H1 (cell line): ENCODE measurements at regions not wholly inside any gene's neighbourhood (a gene's known extent, or its start where the extent isn't known, plus 50 kb on each side); places are given as distances from the start of the nearest gene placed in this dataset.

Source experiments
- CTCF ChIA-PET: fragments of 300-600 bp; sonication (Branson Sonifier 250); formaldehyde crosslinking; loops from one replicate; lab custom pipeline; 2021; ENCODE audit not compliant: partially characterized antibody; lab: Charles Lee
- POLR2A ChIA-PET: fragments of 300-600 bp; sonication (Branson Sonifier 250); formaldehyde crosslinking; loops from one replicate; lab custom pipeline; 2021; ENCODE audit warnings: inconsistent platforms; ENCODE audit not compliant: partially characterized antibody; lab: Charles Lee
- DNase-seq, 2 experiments: peaks; one replicate each; pipeline versions ENCODE4 v3.0.0 to v3.0.0-alpha.2; 2010 to 2022; ENCODE audit warnings: low spot score in 2 of 2, low read depth in 1 of 2, mixed read lengths in 1 of 2
- FAIRE-seq: peaks from 2 replicates; lab custom pipeline; 2011; peaks lifted over from hg19 to GRCh38; lab: Jason Lieb, UNC
- H2AFZ ChIP-seq: 2 replicates; pipeline ENCODE4 v1.8.1; 2012; ENCODE audit warnings: low read length, inconsistent platforms
- H2AK5ac ChIP-seq: 2 replicates; pipeline ENCODE4 v1.6.1; 2013; ENCODE audit warnings: low read depth, low read length
- H2BK120ac ChIP-seq: replicated peaks from 2 replicates; pipeline ENCODE3; 2013; ENCODE audit warnings: low read depth, low read length, inconsistent platforms
- H2BK12ac ChIP-seq: 2 replicates; pipeline ENCODE4 v1.6.1; 2013; ENCODE audit warnings: low read depth, low read length
- H2BK15ac ChIP-seq: 2 replicates; pipeline ENCODE4 v1.6.1; 2013; ENCODE audit warnings: low read length
- H2BK20ac ChIP-seq: 2 replicates; pipeline ENCODE4 v1.6.1; 2013; ENCODE audit warnings: low read length
- H2BK5ac ChIP-seq: 2 replicates; pipeline ENCODE4 v1.6.1; 2013; ENCODE audit warnings: low read depth, low read length
- H3K14ac ChIP-seq: 2 replicates; pipeline ENCODE4 v1.6.1; 2013; ENCODE audit warnings: inconsistent platforms; ENCODE audit not compliant: insufficient read length
- H3K18ac ChIP-seq: 2 replicates; pipeline ENCODE4 v1.6.1; 2013; ENCODE audit warnings: low read length; ENCODE audit errors: extremely low read depth
- H3K23ac ChIP-seq: 2 replicates; pipeline ENCODE4 v1.6.1; 2013; ENCODE audit warnings: inconsistent platforms; ENCODE audit not compliant: insufficient read length
- H3K23me2 ChIP-seq: 2 replicates; pipeline ENCODE4 v1.6.1; 2013; ENCODE audit warnings: low read depth, low read length
- H3K27ac ChIP-seq: 2 replicates; pipeline ENCODE4 v1.6.1; 2011; ENCODE audit warnings: low read depth, low read length, inconsistent platforms
- H3K27me3 ChIP-seq, 4 experiments: replicated peaks in 1 of 4; 1 replicate in 1 of 4; 2 replicates in 3 of 4; pipeline versions ENCODE4 v1.6.1 to v1.8.1; 2011 to 2013; ENCODE audit warnings: low read length in 3 of 4, mild to moderate bottlenecking in 3 of 4, inconsistent platforms in 2 of 4, mixed read lengths in 2 of 4, moderate library complexity in 1 of 4; ENCODE audit not compliant: control insufficient read depth in 3 of 4, insufficient read depth in 3 of 4; ENCODE audit errors: extremely low read depth in 1 of 4
- H3K36me3 ChIP-seq, 4 experiments: 2 replicates each; pipeline versions ENCODE4 v1.6.1 to v1.8.1; 2011 to 2013; ENCODE audit warnings: mild to moderate bottlenecking in 4 of 4, low read length in 3 of 4, moderate library complexity in 2 of 4, control low read depth in 1 of 4, inconsistent platforms in 1 of 4; ENCODE audit not compliant: insufficient read depth in 4 of 4, control insufficient read depth in 2 of 4
- H3K4ac ChIP-seq: replicated peaks from 2 replicates; pipeline ENCODE3; 2013; ENCODE audit warnings: low read length, low read depth, mixed read lengths, inconsistent platforms; ENCODE audit not compliant: insufficient read length
- H3K4me1 ChIP-seq, 4 experiments: replicated peaks in 1 of 4; 1 replicate in 1 of 4; 2 replicates in 3 of 4; pipeline versions ENCODE4 v1.6.1 to v1.8.1; 2011 to 2013; ENCODE audit warnings: low read length in 3 of 4, inconsistent platforms in 2 of 4, mixed read lengths in 1 of 4; ENCODE audit not compliant: insufficient read depth in 4 of 4, control insufficient read depth in 3 of 4
- H3K4me2 ChIP-seq, 2 experiments: 2 replicates each; pipeline versions ENCODE4 v1.6.1 to v1.8.1; 2011 to 2013; ENCODE audit warnings: low read depth in 2 of 2, low read length in 2 of 2, control low read depth in 1 of 2, inconsistent platforms in 1 of 2, mild to moderate bottlenecking in 1 of 2; ENCODE audit not compliant: insufficient read depth in 1 of 2
- H3K4me3 ChIP-seq, 4 experiments: fragments of 200-600, 300-600 bp in 1 of 4; sonication (generic), shearing (Covaris generic), sonication (Bioruptor Twin) in 1 of 4; 2 replicates each; pipeline versions ENCODE4 v1.5.1 to v1.8.1; 2011 to 2016; ENCODE audit warnings: low read length in 4 of 4, low read depth in 3 of 4, control low read depth in 2 of 4, inconsistent platforms in 2 of 4, mild to moderate bottlenecking in 2 of 4, mixed read lengths in 1 of 4, moderate library complexity in 1 of 4; ENCODE audit not compliant: insufficient read depth in 2 of 4; ENCODE audit errors: extremely low read depth in 1 of 4
- H3K56ac ChIP-seq: replicated peaks from 2 replicates; pipeline ENCODE3; 2013; ENCODE audit warnings: low read depth, mild to moderate bottlenecking, mixed read lengths, low read length, inconsistent platforms; ENCODE audit not compliant: insufficient read length
- H3K79me1 ChIP-seq: 2 replicates; pipeline ENCODE4 v1.6.1; 2013; ENCODE audit warnings: low read depth, low read length, control low read depth
- H3K79me2 ChIP-seq, 2 experiments: 2 replicates each; pipeline versions ENCODE4 v1.6.1 to v1.8.1; 2012 to 2013; ENCODE audit warnings: low read length in 2 of 2, mild to moderate bottlenecking in 2 of 2, inconsistent platforms in 1 of 2; ENCODE audit not compliant: insufficient read depth in 2 of 2, control insufficient read depth in 1 of 2
- H3K9ac ChIP-seq, 4 experiments: replicated peaks in 1 of 4; 1 replicate in 1 of 4; 2 replicates in 3 of 4; pipeline versions ENCODE4 v1.6.1 to v1.8.1; 2011 to 2013; ENCODE audit warnings: low read depth in 3 of 4, low read length in 3 of 4, control low read depth in 2 of 4, mild to moderate bottlenecking in 2 of 4, moderate library complexity in 2 of 4, inconsistent platforms in 1 of 4; ENCODE audit errors: extremely low read depth in 1 of 4
- H3K9me3 ChIP-seq, 2 experiments: 2 replicates each; pipeline versions ENCODE4 v1.6.1 to v1.8.1; 2012 to 2013; ENCODE audit warnings: mild to moderate bottlenecking in 2 of 2, moderate library complexity in 2 of 2, control low read depth in 1 of 2, inconsistent platforms in 1 of 2, low read depth in 1 of 2, low read length in 1 of 2, mixed read lengths in 1 of 2; ENCODE audit not compliant: insufficient read depth in 2 of 2
- H4K20me1 ChIP-seq, 2 experiments: replicated peaks in 1 of 2; 2 replicates each; pipeline versions ENCODE3 to v1.8.1; 2011 to 2013; ENCODE audit warnings: inconsistent platforms in 2 of 2, low read length in 2 of 2, mild to moderate bottlenecking in 1 of 2; ENCODE audit not compliant: insufficient read depth in 2 of 2, control insufficient read depth in 1 of 2
- H4K5ac ChIP-seq: 2 replicates; pipeline ENCODE4 v1.6.1; 2013; ENCODE audit warnings: low read length, low read depth, mixed read lengths, inconsistent platforms; ENCODE audit not compliant: insufficient read length
- H4K8ac ChIP-seq: 2 replicates; pipeline ENCODE4 v1.8.0; 2013; ENCODE audit warnings: mild to moderate bottlenecking, moderate library complexity, low read length, inconsistent platforms; ENCODE audit not compliant: insufficient read depth; ENCODE audit errors: extremely low read depth
- H4K91ac ChIP-seq: replicated peaks from 2 replicates; pipeline ENCODE3; 2013; ENCODE audit warnings: low read length, mixed read lengths, inconsistent platforms; ENCODE audit not compliant: insufficient read length
- BACH1 ChIP-seq: IDR thresholded peaks from 2 replicates; pipeline ENCODE4 v1.6.1; 2012; ENCODE audit warnings: low read length, improper control_type of control experiment
- SAP30 ChIP-seq: fragments of 300-600 bp; sonication (generic); IDR thresholded peaks from 2 replicates; pipeline ENCODE4 v1.7.1; 2012; ENCODE audit warnings: low read length, moderate library complexity, mild to moderate bottlenecking, inconsistent platforms; ENCODE audit not compliant: insufficient read depth, insufficient replicate concordance
- TAF7 ChIP-seq: optimal IDR thresholded peaks from 2 replicates; pipeline ENCODE3; 2011; ENCODE audit warnings: low read depth, mild to moderate bottlenecking, inconsistent platforms, low read length, moderate library complexity, borderline replicate concordance
- WGBS, 2 experiments: shearing (Covaris generic) in 1 of 2; methylation state at CpG; one replicate each; pipeline versions ENCODE4 v1.1.6 to v1.1.7; 2013 to 2015; ENCODE audit warnings: low lambda C conversion rate in 2 of 2, mixed read lengths in 2 of 2, inconsistent platforms in 1 of 2, low coverage in 1 of 2, missing lambda C conversion rate in 1 of 2; ENCODE audit not compliant: insufficient replicate concordance in 2 of 2, insufficient coverage in 1 of 2, insufficient read length in 1 of 2; ENCODE audit errors: extremely low coverage in 1 of 2, missing lambda C conversion rate in 1 of 2; 5-methylcytosine and 5-hydroxymethylcytosine counted together

DNA sequence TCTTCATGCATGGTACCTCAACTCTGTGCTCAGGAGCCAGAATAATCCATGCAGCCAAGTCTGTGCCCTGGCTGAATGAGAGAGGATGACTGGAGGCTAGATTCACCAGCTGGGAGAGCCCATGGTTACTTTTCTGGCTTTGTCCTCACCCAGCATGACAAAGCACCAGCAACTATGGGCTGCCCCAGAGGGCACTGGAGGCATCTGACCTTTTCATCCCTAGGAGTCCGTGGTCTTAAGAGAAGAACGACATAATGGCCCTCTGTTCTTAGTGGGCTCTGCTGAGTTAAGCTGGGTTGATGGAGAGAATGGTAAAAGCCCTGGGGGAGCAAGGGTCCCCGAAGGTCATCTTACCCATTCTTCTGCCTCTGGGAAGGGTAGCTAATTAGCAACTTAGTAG, 54.6 kb upstream of the TNP1 start:
- Histone ChIP-seq H3K4ac (no peak overlapping the region), H4K91ac (no peak overlapping the region), H4K20me1 (no peaks in the 10 kb centered on the region), H3K9me3 (no peaks in the 10 kb centered on the region), H2BK15ac (peak overlapping the region; percentile 65; the same call in 1 of the 2 replicates), H4K5ac (no peak overlapping the region), H3K79me2 (no peaks in the 10 kb centered on the region), H3K36me3 (no peaks in the 10 kb centered on the region), H3K23me2 (no peaks in the 10 kb centered on the region), H3K56ac (no peak overlapping the region), H3K18ac (no peak overlapping the region), H3K4me3 (no peak overlapping the region), H3K14ac (no peak overlapping the region), H2BK5ac (no peak overlapping the region), H2AFZ (no peak overlapping the region), H3K4me2 (no peak overlapping the region; a peak in 1 of 4 replicates), H2BK20ac (no peak overlapping the region), H3K79me1 (no peaks in the 10 kb centered on the region; the same call in 1 of the 2 replicates), H2AK5ac (no peak overlapping the region), H3K9ac (no peak overlapping the region), H3K27me3 (no peaks in the 10 kb centered on the region), H3K23ac (no peak overlapping the region), H2BK12ac (no peak overlapping the region), H3K27ac (no peak overlapping the region), H2BK120ac (no peak overlapping the region), H3K4me1 (no peaks in the 10 kb centered on the region; a peak in 1 of 7 replicates), H4K8ac (no peak overlapping the region)
- DNase-seq (no peak), FAIRE-seq (no peak)
- ChIA-PET CTCF (interaction anchor here (1.5 kb wide), 1 partner anchor 191 kb away, joined by 3 read pairs; no protein-coding TSS in a partner anchor), POLR2A (no interaction called here)
- WGBS, 2 experiments = 95% methylated on average over 3 of the region's 3 CpGs; no CpG with 5 or more reads in 1 of the 2 experiments
- no peak for TF ChIP-seq TAF7
- no peak for TF ChIP-seq BACH1
- no peak for TF ChIP-seq SAP30
